ENCODE measurements at regions not wholly inside any gene's neighbourhood (a gene's known extent, or its start where the extent isn't known, plus 50 kb on each side); places are given as distances from the start of the nearest gene placed in this dataset.

DNA sequence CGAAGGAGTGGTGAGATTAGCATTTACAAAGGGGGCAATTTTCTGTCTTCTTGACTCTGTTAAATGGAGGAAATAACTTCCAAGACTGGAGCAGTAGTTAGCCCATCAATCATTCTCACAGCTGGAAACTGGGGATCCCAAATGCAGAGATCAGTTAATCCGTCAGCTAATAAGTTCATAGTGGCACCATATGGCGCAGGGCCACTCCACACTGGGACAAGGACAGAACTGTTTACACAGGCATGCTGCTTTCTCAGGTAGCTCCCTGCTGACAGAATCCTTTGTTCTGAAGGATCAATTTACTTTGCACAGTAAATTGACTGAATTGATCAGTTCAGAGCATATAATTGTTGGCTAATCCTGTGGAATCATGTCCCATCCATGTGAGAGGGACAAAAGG lies 395.7 kb downstream of the TMEM161B start:
- DNase-seq: no peak

DNA sequence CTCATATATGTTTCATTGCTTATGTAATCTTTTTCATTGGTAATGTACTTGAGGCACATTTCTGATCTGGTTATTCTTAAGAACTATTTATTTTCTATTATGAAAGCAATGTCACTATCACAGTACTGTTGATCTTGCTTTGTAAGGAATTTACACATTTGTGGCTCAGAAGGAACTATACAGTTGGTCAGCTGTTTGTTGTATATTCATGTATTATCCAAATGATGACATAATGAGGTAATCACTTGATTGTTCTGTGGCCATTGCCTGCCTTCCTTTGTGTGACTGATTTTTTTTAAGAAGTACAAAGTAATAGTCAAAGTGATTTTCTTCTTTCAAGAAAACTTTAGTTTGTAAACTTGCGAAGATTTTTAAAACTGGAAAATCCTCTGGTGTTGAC lies 399.9 kb downstream of the TMEM161B start:
- DNase-seq: no peak

DNA sequence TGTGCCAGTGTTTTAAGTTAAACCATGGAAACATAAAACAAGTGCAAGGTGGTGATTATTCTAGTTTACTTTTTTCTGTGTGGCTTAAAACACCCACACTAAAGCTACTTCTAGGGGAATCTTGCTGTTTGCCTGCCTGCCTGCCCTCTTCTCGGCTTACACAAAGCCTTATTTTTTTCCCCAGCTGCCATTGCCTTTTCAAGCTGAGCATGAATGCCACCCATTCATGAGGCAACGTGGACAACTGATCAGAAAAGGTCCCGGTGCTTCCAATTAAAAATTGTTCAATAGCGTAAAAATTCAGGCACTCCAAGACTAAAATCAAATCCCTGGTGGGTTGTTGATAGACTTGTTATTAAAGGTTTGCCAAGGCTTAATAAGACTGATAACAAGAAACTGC lies 401.4 kb downstream of the TMEM161B start:
- no peak for DNase-seq

DNA sequence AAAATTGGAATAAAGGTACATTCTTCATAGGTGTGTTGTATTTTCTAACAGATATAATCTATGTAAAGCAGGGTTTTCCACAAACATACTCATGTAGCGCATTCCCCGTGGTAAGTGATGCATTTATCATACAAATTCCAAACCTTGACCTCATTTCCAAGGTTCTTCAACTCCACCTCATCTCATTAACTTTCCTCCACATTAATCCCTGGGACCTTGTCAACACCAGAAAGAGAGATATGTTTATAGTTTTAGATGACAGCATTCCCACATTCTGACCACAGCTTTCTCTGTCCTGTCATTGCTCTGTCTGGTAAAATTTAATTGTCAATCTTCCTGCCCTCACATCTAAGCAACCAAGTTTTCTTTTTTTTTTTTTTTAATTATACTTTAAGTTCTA lies 415.1 kb downstream of the TMEM161B start:
- no peak for DNase-seq

DNA sequence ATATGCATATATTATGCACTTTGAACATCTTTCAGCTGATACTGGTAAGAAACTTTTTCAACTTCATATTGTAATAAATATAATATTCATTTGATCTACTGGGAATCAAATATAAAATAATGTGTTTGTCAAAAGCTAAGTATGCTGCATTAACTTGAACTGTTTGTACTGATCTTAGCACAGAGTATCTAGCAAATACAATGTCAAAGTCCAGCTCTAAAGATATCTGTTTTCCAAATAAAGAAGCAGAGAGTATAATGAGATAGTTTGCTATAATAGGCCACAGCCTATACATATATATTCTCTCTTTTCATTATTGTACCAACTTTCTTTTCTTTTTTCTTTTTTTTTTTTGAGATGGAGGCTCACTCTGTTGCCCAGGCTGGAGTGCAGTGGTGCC lies 417.0 kb downstream of the TMEM161B start:
- DNase-seq: no peak

DNA sequence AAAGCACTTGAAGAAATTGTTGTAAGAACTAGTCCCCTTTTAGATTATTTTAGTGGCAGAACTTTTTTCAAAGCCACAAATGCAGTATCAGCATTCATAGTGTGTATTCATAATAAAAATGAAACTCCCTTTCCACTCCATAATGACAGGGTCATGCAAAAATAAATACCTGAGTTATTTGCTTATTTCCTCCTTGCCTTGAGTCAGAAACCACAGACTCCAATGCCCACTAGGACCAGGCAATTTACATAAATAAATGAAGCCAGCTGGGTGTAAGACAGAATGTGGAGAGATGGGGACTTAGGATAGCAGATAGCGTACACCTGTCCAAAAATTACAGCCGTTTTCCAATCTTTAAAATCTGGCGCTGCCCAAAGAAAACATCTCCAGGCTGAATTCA lies 417.8 kb downstream of the TMEM161B start:
- DNase-seq: no peak

DNA sequence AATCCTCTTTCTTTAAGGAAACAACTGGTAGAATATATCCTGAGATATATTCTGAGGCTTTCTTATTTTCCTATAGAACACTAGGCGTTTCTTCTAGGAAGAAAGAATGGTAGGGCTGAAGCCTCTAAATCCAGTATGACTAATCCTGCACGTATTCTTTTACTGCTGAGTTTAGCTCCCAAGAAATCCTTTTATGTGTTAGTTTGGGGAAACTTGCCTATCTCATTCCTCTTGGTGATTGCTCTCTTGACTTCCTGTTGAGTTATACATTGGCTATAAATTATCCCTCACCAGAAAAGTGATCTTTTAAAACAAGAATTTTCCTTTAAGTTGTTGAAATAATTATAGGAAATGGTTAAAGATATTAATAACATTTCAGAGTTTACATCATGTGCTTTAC lies 422.9 kb downstream of the TMEM161B start:
- DNase-seq: no peak

DNA sequence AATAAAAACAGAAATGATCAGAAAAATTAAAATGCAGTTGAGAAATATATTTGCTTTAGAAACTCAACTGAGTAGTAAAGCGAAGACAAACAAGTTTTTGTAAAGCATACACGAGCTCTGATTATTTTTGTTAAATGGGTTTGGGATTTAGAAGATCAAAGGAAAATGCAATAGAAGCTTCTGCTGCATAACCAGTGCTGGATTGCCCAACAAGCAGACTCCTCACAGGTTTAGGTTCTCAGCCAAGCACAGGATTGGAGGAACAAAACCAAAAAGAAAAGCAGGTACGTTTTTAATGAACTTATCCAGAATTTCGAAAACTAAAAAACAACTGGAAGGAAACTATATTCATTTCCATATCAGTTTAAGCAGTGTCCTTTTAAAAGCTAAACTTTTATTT lies 423.8 kb downstream of the TMEM161B start:
- no peak for DNase-seq

DNA sequence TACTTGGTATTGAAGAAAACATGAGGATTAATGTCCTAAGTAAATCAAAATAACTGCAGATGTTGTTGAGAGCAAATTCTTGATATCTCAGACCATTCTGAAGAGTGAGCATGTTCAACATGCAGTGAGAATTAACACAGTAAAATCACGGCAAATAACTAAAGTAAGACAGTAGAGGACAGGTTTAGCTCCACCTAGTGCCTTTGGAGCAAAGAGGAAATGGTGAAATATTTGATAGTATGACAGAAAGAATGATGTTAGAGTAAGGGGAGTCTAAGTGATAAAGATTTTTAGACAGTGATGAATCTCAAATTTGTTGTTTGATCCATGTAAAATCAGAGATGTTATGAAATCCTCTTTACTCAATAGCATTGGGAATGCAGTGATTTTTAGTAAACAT lies 424.2 kb downstream of the TMEM161B start:
- no peak for DNase-seq

DNA sequence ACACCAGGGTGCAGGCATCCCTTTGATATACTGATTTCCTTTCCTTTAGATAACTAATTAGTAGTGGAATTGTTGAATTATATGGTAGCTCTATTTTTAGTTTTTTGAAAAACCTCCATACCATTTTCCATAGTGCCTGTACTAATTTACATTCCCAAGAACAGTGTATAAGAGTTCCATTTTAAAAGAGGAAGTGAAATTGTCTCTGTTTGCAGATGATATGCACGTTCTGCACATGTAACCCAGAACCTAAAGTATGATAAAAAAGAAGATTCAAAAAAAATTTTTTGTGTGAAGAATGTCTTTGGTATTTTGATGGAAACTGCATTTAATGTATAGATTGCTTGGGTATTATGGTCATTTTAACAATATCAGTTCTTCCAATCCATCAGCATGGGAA lies 424.0 kb upstream of the CCNH start:
- no peak for DNase-seq

DNA sequence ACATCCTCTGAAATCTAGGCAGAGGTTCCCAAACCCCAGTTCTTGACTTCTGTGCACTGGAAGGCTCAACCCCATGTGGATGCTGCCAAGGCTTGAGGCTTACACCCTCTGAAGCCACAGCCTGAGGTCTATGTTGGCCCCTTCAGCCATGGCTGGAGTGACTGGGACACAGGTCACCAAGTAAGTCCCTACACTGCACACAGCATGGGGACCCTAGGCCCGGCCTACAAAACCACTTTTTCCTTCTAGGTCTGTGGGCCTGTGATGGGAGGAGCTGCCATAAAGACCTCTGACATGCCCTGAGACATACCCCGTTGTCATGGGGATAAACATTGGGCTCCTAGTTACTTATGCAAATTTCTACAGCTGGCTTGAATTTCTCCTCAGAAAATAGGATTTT lies 418.8 kb upstream of the CCNH start:
- no peak for DNase-seq

DNA sequence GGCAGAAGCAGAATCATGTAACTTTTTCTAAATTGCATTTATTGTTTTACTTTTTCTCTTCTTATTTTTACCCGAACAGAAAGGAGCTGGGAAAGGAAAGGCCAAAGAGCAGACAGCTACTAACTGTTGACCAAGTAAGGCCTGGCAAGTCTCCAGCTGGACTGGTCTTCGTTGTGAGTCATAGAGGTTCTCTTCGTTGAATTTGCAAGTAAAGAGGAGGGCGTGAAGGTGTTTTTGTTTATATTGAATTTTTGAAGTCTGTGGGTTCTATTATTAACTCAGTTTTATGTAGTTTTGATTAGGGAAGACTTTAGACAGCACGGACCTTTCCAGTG lies 416.5 kb upstream of the CCNH start:
- peak; percentile 11 for DNase-seq

DNA sequence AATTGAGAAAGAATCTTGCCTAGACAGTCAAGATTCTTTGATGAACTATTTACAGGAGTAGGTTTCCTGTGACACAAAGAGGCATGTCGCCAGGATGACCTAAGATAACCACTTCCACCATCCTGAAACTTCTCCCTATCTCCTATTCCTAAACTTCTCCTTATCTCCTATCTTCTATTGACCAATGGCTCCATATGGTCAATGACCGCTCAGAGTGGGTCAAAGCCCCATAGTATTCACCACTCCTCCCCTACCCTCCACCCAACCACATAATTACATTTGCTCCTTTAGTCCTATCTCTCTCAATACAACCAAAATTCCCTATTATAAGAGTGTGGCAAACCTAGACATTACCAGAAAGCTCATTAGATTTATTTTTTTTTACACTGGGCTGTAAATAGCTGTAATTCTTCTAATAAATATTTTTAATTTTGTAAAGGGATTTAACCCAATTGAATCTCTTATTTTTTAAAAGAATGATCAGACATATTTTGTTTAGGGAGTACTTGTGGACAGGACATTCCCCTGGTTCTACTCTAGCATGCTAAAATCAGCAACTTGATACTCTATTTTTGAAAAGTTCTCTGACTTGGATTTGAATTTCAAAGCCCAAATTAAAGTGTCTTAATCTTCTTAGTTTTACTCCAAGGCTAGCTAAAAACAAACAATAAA lies 416.0 kb upstream of the CCNH start:
- no peak for DNase-seq

DNA sequence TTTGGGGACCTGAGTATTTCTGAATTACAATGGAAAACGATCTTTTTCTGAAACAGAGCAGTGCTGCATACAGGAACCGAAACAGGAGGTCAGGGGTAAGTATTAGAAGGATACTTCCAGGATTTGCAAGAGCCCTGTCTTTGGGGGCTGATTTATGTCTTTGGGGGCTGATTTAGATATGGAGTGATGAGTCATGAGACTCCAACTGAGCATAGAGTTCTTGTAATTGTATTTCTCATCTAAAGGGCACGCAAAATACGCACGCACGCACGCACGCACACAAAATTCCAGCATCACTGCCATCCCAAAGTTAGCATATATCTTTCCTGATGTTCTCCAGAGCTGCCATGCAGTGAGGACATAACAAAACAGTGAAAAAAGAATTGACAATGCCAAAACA lies 414.8 kb upstream of the CCNH start:
- DNase-seq: no peak

DNA sequence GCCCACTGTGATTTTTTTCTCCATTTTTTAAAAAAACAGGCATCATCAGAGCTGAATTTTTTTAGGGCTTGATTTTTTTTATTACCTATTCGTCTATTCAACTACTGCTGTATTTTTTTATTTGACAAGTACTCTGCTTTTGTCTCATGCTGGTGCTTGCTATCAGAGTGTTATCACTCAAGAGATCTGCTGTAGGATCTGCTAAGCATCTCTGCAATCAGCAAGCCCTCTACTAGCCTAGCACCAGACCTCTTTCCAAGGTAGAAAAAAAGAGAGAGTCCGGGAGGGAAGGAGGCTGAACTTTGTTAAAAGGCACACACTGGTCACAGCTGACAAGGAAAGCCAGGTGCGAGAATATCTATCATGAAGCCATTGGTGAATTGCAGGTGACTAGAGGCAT lies 413.8 kb upstream of the CCNH start:
- no peak for DNase-seq

DNA sequence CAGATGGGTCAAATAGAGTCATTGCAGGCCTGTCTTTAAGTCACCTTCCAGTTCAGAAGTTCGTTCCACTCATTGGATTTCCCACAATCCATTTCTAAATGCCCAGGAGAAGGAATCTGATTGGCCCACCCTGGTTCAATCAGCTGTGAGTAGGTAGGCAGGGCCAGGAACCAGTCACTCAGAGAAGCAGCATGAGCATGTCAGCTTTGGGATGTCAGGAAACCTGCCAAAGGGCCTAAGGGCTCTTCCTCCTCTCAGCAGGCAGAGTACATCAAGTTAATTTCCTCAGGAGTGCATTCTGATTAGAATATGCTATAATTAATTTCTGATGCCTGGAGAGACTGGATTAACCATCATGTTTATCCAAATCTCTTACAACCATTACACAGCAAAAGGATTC lies 412.9 kb upstream of the CCNH start:
- DNase-seq: no peak

DNA sequence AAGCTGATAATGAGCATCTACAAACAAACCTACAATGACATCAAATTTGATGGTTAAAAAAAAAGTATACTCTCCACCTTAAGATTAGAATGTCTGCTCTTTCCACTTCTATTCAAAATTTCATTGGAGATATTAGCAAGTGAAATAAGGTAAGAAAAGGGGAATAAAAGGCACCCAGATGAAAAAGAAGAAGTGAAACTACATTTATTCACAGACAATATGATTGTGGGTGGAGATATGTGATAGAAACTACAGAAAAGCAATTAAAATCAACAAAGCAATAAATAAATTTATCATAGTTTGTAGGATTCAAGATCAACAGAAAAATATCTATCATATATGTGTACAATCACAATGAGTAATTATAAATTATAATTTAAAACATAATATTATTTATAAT lies 395.1 kb upstream of the CCNH start:
- DNase-seq: no peak

DNA sequence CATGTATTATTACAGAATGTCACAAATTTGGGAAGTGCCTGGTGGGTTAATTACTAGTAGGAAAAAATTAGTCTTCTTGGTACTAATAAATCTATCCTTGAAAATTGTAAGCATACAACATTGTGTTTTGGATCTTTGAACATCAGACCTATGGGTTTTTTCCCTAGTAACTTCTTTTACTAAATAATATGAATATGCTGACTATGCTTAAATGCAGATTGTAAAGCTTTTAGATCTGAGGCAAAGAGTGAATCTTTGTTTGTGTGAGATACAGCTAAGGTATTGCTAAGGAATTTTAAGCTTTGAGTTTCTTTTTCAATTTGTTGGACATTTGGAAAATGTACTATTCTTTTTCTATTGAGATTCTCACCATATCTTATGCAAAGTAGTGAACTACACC lies 390.6 kb upstream of the CCNH start:
- no peak for DNase-seq

DNA sequence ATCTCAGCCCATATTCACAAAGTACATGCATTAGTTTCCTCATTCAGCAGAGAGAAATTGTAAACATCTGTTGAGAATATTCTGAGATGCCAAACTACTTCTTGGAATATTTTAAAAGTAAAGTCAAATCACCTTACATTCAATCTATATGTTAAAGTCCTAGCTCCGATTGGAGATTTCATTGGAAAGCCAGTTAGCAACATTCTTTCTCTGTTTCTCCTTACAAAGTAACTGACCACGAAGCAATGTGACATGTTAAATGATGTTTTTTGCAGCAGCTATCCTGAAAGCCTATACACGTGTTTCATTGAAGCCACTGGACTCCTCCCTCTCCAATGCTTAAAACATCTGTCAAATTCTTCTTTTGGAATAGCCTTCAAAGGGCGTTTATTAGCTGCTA lies 379.1 kb upstream of the CCNH start:
- DNase-seq: no peak

DNA sequence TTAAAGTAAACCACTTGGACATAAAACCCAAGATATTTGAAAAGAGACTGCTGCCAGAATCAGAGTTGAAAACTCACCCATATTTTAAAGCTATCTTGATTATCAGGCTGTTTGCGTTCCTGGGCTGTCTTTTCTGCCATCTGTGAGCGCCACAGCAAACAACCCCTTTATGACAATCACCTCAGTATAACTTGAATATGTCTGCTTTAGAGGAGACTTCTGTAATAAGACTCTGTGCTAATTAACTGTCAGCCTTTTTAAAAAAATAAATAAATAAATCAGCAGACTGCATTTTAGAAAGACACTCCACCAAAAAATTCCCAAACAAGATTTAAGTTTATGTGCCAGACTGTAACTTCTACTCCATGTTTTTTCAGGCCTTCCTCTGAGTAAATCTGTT lies 375.7 kb upstream of the CCNH start:
- no peak for DNase-seq

DNA sequence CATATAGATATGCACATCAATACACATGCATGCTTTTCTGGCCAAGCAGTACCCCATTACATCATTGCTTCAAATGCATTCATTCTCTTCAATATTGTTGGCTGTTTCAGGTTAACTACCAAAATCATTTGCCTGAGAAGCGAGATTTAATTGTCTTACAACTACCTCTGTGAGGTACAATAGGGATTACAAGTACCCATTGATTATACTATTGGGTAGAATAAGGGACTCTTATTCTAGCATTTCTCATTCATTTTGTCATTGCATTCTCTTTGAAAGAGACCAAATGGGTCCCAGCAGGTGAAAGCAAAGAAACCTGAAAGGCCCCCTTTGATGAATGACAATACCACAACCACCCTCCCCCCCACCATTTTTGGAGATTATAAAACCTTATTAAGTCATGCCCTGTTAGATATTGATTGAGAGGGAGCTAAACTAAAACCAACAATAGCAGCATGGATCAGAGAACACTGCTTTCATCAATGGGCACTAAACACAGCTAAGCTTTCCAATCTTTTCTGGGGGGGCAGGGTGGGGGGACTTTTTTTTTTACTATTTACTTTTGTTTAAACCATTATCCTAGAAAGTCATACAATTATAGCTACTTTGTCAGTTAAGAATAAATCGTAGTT lies 375.0 kb upstream of the CCNH start:
- no peak for DNase-seq

DNA sequence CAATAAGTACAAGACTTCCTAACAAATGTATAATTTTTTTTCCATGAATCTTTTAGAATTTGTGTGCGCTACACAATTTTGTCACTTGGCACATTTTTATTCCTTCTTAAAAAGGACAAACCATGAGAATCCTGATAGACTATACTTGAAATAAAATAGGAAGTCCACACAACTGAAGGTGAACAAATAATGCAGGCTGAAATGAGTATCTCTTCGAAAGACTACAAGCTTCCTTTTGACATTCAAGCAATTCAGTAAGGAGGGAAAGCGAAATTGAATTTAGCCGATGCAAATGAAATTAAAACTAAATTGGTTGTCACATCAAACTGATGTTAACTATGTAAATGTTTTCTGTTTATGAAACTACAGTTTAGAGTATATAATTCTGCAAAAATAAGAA lies 374.4 kb upstream of the CCNH start:
- no peak for DNase-seq

DNA sequence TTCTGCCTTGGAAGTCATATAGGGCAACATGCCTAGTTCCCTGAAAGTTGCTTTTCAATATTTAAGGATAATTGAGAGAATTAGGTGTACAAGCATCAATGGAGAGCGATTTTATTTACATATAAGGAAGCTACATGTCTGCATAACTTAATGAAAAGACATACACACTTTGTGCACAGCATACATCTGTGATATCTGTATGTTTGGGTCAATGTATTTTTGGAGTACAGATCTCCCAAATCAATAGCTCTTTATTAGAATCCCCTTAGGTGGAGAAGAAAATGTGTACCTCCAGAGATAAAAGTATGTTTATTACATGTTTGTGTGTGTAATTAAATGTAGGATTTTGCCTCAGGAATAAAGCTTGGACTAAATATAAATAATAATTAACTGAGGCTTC lies 373.7 kb upstream of the CCNH start:
- no peak for DNase-seq

DNA sequence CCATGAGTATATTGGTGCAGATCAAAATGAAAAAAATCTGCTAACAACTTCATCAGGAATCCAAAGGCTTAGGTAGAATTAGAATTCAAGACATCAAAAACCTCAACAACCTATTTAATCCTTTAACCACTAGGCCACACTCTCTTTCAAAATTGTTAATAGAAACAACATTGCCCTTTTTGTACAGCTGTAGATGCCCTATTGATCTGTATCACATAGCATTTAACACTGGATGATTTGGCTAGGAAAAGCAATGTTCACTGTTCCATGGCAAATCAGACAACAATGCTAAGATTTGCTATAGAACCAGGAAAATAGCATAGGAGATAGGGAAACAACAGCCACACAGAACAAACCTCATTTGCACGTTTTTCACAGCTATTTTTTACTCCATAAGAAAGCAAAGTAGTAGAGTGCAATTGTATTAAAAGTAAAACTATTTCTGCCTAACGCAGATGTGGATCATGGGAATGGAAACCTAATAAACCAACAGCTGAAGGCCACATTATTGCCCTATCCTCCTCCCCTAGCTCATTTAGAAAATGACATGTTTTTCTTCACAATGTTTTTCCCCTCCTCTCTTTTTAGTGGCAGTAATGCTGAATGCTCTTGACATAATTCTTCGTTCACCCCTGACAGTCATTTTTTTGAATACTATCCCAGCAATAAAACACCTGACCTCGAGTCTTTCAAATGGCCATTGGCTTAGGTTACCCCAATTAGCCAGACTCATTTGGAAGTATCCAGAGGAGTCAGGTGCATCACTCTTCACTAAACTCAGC lies 373.0 kb upstream of the CCNH start:
- no peak for DNase-seq
